Glomerular visceral epithelial cell (primary cell): ENCODE measurements at regions not wholly inside any gene's neighbourhood (a gene's known extent, or its start where the extent isn't known, plus 50 kb on each side); places are given as distances from the start of the nearest gene placed in this dataset.

Experiments used
- DNase-seq: peaks from one replicate; pipeline ENCODE4 v3.0.0-alpha.2; 2016; ENCODE audit errors: extremely low spot score

- DNase-seq, result no peak
These were observed 235.8 kb downstream of the SLC6A15 start for GRCh38 chr12:84676787-84677186.

GRCh38 chr12:84661786-84662185, 250.8 kb downstream of the SLC6A15 start:
- no peak for DNase-seq

GRCh38 chr12:84660139-84660538, 252.5 kb downstream of the SLC6A15 start:
- no peak for DNase-seq

- DNase-seq, result no peak
These were observed 253.7 kb downstream of the SLC6A15 start for GRCh38 chr12:84658877-84659276.

- DNase-seq, result no peak
These were observed 255.9 kb downstream of the SLC6A15 start for GRCh38 chr12:84656705-84657104.

GRCh38 chr12:84653482-84653881, 259.1 kb downstream of the SLC6A15 start:
- no peak for DNase-seq

GRCh38 chr12:84648425-84648824, 264.2 kb downstream of the SLC6A15 start:
- no peak for DNase-seq

GRCh38 chr12:84644908-84645307, 267.7 kb downstream of the SLC6A15 start:
- no peak for DNase-seq

GRCh38 chr12:84643993-84644392, 268.6 kb downstream of the SLC6A15 start:
- DNase-seq, result no peak

GRCh38 chr12:84641940-84642545, 270.6 kb downstream of the SLC6A15 start:
- no peak for DNase-seq

GRCh38 chr12:84638811-84639368, 273.7 kb downstream of the SLC6A15 start:
- no peak for DNase-seq

GRCh38 chr12:84637926-84638325, 274.7 kb downstream of the SLC6A15 start:
- DNase-seq, result no peak

GRCh38 chr12:84636801-84637290, 275.8 kb downstream of the SLC6A15 start:
- DNase-seq, result no peak

- DNase-seq, result no peak
These were observed 278.1 kb downstream of the SLC6A15 start for GRCh38 chr12:84634526-84634925.

GRCh38 chr12:84632556-84632955, 280.0 kb downstream of the SLC6A15 start:
- DNase-seq, result peak; percentile 49

- DNase-seq, result no peak
These were observed 281.6 kb downstream of the SLC6A15 start for GRCh38 chr12:84631020-84631419.

GRCh38 chr12:84627593-84627992, 285.0 kb downstream of the SLC6A15 start:
- DNase-seq, result no peak

GRCh38 chr12:84624601-84625000, 288.0 kb downstream of the SLC6A15 start:
- no peak for DNase-seq

GRCh38 chr12:84619053-84619571, 293.5 kb downstream of the SLC6A15 start:
- DNase-seq, result no peak

- no peak for DNase-seq
These were observed 305.3 kb downstream of the SLC6A15 start for GRCh38 chr12:84607170-84607819.

GRCh38 chr12:84605983-84606382, 306.6 kb downstream of the SLC6A15 start:
- DNase-seq, result no peak

GRCh38 chr12:84604551-84604950, 308.0 kb downstream of the SLC6A15 start:
- no peak for DNase-seq
